ENCODE measurements at regions not wholly inside any gene's neighbourhood (a gene's known extent, or its start where the extent isn't known, plus 50 kb on each side); places are given as distances from the start of the nearest gene placed in this dataset.

- no peak for TF ChIP-seq CTCF (IDR thresholded peaks at IDR 0.05)
- TF ChIP-seq POLR2A (IDR thresholded peaks at IDR 0.05) = no peak
- TF ChIP-seq POLR2AphosphoS5 (IDR thresholded peaks at IDR 0.05; ENCODE audit: insufficient read depth in 1 of 2, low read depth in 1 of 2) = no peak
These were observed 55.9 kb downstream of the FAM241B start for GRCh38 chr10:69685802-69686585.

All from vagina (tissue), 2 donors.